NT2/D1 (cell line): ENCODE measurements at regions not wholly inside any gene's neighbourhood (a gene's known extent, or its start where the extent isn't known, plus 50 kb on each side); places are given as distances from the start of the nearest gene placed in this dataset.

Experiments used
- SUZ12 ChIP-seq: IDR thresholded peaks from 2 replicates; pipeline ENCODE4 v1.6.1; 2011; ENCODE audit not compliant: insufficient read length, insufficient read depth; ENCODE audit errors: extremely low read depth
- YY1 ChIP-seq: IDR thresholded peaks from 2 replicates; pipeline ENCODE4 v1.6.1; 2011; ENCODE audit not compliant: insufficient read length, insufficient read depth
- ZNF274 ChIP-seq: IDR thresholded peaks from 2 replicates; pipeline ENCODE4 v1.6.1; 2011; ENCODE audit warnings: mild to moderate bottlenecking, low read depth, low read length

DNA sequence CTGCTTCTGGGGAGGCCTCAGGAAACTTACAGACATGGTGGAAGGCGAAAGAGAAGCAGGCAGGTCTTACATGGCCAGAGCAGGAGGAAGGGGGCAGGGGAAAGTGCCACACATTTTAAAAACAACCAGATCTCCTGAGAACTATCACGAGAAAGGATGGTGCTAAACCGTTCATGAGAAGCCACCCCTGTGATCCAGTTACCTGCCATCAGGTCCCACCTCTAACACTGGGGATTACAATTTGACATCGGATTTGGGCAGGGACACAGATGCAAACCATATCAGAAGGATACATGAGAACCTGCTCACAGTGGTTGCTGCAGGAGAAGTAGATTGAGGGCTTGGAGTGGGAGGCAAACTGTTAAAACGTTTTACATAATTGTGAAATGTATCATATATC lies 152.2 kb downstream of the ADAMTS15 start:
- TF ChIP-seq ZNF274 (no peak), YY1 (no peak), SUZ12 (no peak)
